HUES64 (cell line): ENCODE measurements at regions not wholly inside any gene's neighbourhood (a gene's known extent, or its start where the extent isn't known, plus 50 kb on each side); places are given as distances from the start of the nearest gene placed in this dataset.

Source experiments
- H3K27ac ChIP-seq: 2 replicates; pipeline ENCODE4 v1.7.0; 2013; ENCODE audit warnings: low read depth, low read length, inconsistent platforms
- H3K27me3 ChIP-seq: 2 replicates; pipeline ENCODE4 v1.6.1; 2013; ENCODE audit warnings: mild to moderate bottlenecking, low read length; ENCODE audit not compliant: insufficient read depth
- H3K36me3 ChIP-seq: 2 replicates; pipeline ENCODE4 v1.6.1; 2013; ENCODE audit warnings: mild to moderate bottlenecking, low read length; ENCODE audit not compliant: insufficient read depth
- H3K4me1 ChIP-seq: 2 replicates; pipeline ENCODE4 v1.6.1; 2013; ENCODE audit warnings: mild to moderate bottlenecking, low read length, moderate library complexity; ENCODE audit not compliant: insufficient read depth
- H3K4me3 ChIP-seq: 2 replicates; pipeline ENCODE4 v1.5.1; 2013; ENCODE audit warnings: mild to moderate bottlenecking, low read length, moderate library complexity
- H3K9ac ChIP-seq: 2 replicates; pipeline ENCODE4 v1.6.1; 2013; ENCODE audit warnings: mild to moderate bottlenecking, low read depth, low read length
- H3K9me3 ChIP-seq: 2 replicates; pipeline ENCODE4 v1.6.1; 2013; ENCODE audit warnings: low read depth, low read length; ENCODE audit not compliant: insufficient read depth
- WGBS: fragments of 150-250, 120-280 bp; methylation state at CpG from one replicate; pipeline ENCODE4 v1.1.7; 2013; ENCODE audit warnings: missing lambda C conversion rate; 5-methylcytosine and 5-hydroxymethylcytosine counted together

GRCh38 chr22:27197052-27197451 is 539.7 kb downstream of the MIAT start:
- Histone ChIP-seq H3K4me3 (no peak overlapping the region), H3K27me3 (no peaks in the 10 kb centered on the region), H3K9me3 (0 out of 2 replicates have a peak, but pooled peaks cover 2% of the 10 kb centered on the region), H3K4me1 (peaks cover 10% of the 10 kb centered on the region), H3K36me3 (no peaks in the 10 kb centered on the region), H3K9ac (no peak overlapping the region), H3K27ac (no peak overlapping the region)
- 95% methylated on average over 4 of the region's 4 CpGs for WGBS

- 0 out of 2 replicates have a peak, but pooled peaks cover 2% of the 10 kb centered on the region for H3K9me3 ChIP-seq
- no peak overlapping the region for H3K4me3 ChIP-seq
- H3K27ac ChIP-seq = no peak overlapping the region
- 96% methylated on average over 1 of the region's 1 CpG for WGBS
- no peaks in the 10 kb centered on the region for H3K36me3 ChIP-seq
- peaks cover 15% of the 10 kb centered on the region for H3K4me1 ChIP-seq
- no peaks in the 10 kb centered on the region for H3K27me3 ChIP-seq
- H3K9ac ChIP-seq = no peak overlapping the region
These were observed 540.2 kb downstream of the MIAT start for GRCh38 chr22:27197618-27198017.

- H3K9me3 ChIP-seq = 0 out of 2 replicates have a peak, but pooled peaks cover 2% of the 10 kb centered on the region
- no peaks in the 10 kb centered on the region for H3K36me3 ChIP-seq
- no peak overlapping the region for H3K27ac ChIP-seq
- no peaks in the 10 kb centered on the region for H3K27me3 ChIP-seq
- H3K9ac ChIP-seq = no peak overlapping the region
- no peak overlapping the region for H3K4me3 ChIP-seq
- H3K4me1 ChIP-seq = peaks cover 22% of the 10 kb centered on the region
These were observed 541.2 kb downstream of the MIAT start for GRCh38 chr22:27198518-27199035.

DNA sequence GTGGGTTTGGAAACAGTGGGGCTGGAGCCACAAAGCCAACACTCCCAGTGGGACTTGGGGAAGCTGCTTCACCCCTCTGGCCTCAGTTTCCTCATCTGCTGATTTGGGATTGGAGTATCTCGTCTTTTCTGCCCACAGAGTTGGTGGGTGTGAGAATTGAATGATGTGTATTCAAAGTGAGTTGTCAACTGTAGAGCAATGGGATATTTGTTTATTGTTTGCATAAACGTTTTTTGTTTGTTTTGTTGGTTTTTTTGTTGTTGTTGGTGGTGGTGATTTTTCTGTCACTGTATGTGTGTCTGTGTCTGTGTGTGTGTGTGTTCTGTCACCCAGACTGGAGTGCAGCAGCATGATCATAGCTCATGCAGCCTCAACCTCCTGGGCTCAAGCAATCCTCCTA is 542.0 kb downstream of the MIAT start:
- 73% methylated on average over 2 of the region's 2 CpGs for WGBS
- no peak overlapping the region for H3K27ac ChIP-seq

DNA sequence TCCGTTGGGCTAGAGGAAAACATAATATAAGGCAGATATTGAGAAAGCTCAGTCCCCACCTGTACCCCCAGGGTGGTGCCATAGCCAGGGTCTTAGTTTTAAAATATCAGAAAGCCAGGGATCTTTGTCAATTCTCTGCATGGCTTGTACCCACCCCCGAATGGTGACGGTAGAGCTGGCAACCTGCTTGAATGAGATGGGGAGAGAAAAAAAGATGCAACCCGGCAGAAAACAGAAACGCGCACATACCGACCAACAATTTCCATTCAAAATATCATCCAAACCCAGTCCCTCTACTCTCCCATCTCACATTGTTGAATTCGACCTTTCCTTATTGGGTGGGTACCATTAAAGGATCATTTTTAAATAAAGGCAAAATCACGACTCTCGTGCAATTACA is 543.9 kb downstream of the MIAT start:
- no peaks in the 10 kb centered on the region for H3K27me3 ChIP-seq
- 0 out of 2 replicates have a peak, but pooled peaks cover 2% of the 10 kb centered on the region for H3K9me3 ChIP-seq
- no peak overlapping the region for H3K9ac ChIP-seq
- peaks cover 22% of the 10 kb centered on the region for H3K4me1 ChIP-seq
- H3K36me3 ChIP-seq = no peaks in the 10 kb centered on the region
- no peak overlapping the region for H3K4me3 ChIP-seq
- H3K27ac ChIP-seq = no peak overlapping the region
- 90% methylated on average over 5 of the region's 10 CpGs for WGBS

More for the DNA sequence above, 542.0 kb downstream of the MIAT start:
- Histone ChIP-seq H3K36me3 (no peaks in the 10 kb centered on the region), H3K4me3 (no peak overlapping the region), H3K9ac (no peak overlapping the region), H3K4me1 (peaks cover 22% of the 10 kb centered on the region), H3K9me3 (0 out of 2 replicates have a peak, but pooled peaks cover 2% of the 10 kb centered on the region), H3K27me3 (no peaks in the 10 kb centered on the region)

DNA sequence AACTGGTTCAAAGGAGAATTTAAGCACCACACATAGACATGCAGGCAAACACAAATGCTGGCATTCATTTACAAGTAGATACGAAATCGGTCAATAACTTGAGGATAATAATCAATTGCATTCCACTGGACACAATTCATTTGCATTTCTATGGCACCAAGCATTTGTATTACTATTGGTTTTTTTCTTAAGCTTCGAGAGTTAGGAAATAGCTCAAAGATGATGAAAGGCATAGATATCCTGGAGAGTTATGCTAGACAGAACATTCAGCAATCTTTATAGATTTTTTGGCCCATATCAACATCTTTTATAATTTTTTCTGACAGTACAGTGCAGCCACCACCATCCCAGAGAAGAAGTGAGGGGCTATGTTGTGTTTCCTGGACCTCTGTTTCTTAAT is 544.4 kb downstream of the MIAT start:
- 93% methylated on average over 2 of the region's 3 CpGs for WGBS
- Histone ChIP-seq H3K4me1 (peaks cover 22% of the 10 kb centered on the region), H3K36me3 (no peaks in the 10 kb centered on the region), H3K27ac (no peak overlapping the region), H3K27me3 (no peaks in the 10 kb centered on the region), H3K9me3 (0 out of 2 replicates have a peak, but pooled peaks cover 2% of the 10 kb centered on the region), H3K4me3 (no peak overlapping the region), H3K9ac (no peak overlapping the region)

- Histone ChIP-seq H3K9ac (no peak overlapping the region), H3K36me3 (no peaks in the 10 kb centered on the region), H3K4me3 (no peak overlapping the region), H3K4me1 (peaks cover 22% of the 10 kb centered on the region), H3K27me3 (no peaks in the 10 kb centered on the region), H3K9me3 (no peaks in the 10 kb centered on the region), H3K27ac (no peak overlapping the region; the same call in 1 of the 2 replicates)
- 91% methylated on average over 2 of the region's 2 CpGs for WGBS
These were observed 545.9 kb downstream of the MIAT start for GRCh38 chr22:27203276-27203660.

- no peaks in the 10 kb centered on the region for H3K9me3 ChIP-seq
- H3K4me1 ChIP-seq = peaks cover 22% of the 10 kb centered on the region
- H3K4me3 ChIP-seq = no peak overlapping the region
- 96% methylated on average over 5 of the region's 5 CpGs for WGBS
- no peaks in the 10 kb centered on the region for H3K27me3 ChIP-seq
- H3K9ac ChIP-seq = no peak overlapping the region
- no peaks in the 10 kb centered on the region for H3K36me3 ChIP-seq
- no peak overlapping the region for H3K27ac ChIP-seq
These were observed 546.9 kb downstream of the MIAT start for GRCh38 chr22:27204280-27204679.

- Histone ChIP-seq H3K9ac (no peak overlapping the region), H3K27ac (no peak overlapping the region), H3K9me3 (no peaks in the 10 kb centered on the region), H3K4me3 (no peak overlapping the region), H3K27me3 (no peaks in the 10 kb centered on the region), H3K4me1 (peaks cover 22% of the 10 kb centered on the region), H3K36me3 (no peaks in the 10 kb centered on the region)
- WGBS = 98% methylated on average over 4 of the region's 4 CpGs
These were observed 547.4 kb downstream of the MIAT start for GRCh38 chr22:27204817-27205216.

- Histone ChIP-seq H3K4me1 (peaks cover 22% of the 10 kb centered on the region), H3K27ac (no peak overlapping the region), H3K4me3 (no peak overlapping the region), H3K36me3 (no peaks in the 10 kb centered on the region), H3K9ac (no peak overlapping the region), H3K9me3 (no peaks in the 10 kb centered on the region), H3K27me3 (no peaks in the 10 kb centered on the region)
- WGBS = 70% methylated on average over 9 of the region's 9 CpGs
These were observed 548.3 kb downstream of the MIAT start for GRCh38 chr22:27205492-27206373.

DNA sequence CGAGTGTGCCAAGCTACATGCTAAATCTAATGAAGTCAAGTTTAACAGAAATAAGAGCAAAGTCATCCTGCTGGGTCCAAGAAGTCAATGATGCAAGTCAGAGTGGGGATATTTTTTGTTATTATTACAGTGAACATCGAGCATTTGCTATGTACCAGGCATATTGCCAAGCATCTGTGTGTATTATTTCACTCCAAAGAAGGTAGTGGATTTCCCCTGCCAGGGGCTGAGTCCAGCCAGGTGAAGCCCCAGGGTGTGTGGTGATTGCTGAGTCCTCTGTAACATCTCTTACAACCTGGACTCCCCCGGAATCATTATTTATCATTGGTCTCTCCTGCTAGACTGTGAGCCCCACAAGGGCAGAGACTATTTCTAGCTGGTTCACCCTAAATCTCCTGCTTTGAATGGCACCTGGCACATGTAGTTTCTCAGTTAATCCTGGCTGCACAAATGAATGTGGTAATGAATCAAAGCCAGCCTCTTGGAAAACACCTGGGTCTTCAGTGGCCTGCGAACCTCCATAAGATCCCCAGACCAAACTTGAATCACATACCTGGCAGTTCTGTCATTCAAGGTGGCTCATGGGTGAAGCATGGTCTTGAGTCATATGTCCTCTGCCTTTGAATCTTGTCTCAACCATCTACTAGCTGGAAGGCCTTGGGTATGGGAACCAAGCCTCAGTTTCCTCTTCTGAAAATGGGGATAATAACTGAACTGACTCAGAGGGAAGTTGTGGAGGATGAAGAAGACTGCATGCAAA is 549.2 kb downstream of the MIAT start:
- H3K27ac ChIP-seq = no peak overlapping the region
- whole genome bisulfite sequencing = 94% methylated on average over 4 of the region's 4 CpGs
- H3K36me3 ChIP-seq = no peaks in the 10 kb centered on the region
- H3K9ac ChIP-seq = no peak overlapping the region
- no peak overlapping the region for H3K4me3 ChIP-seq
- H3K9me3 ChIP-seq = no peaks in the 10 kb centered on the region
- no peaks in the 10 kb centered on the region for H3K27me3 ChIP-seq
- H3K4me1 ChIP-seq = peaks cover 17% of the 10 kb centered on the region
